ENCODE measurements at regions not wholly inside any gene's neighbourhood (a gene's known extent, or its start where the extent isn't known, plus 50 kb on each side); places are given as distances from the start of the nearest gene placed in this dataset.

DNA sequence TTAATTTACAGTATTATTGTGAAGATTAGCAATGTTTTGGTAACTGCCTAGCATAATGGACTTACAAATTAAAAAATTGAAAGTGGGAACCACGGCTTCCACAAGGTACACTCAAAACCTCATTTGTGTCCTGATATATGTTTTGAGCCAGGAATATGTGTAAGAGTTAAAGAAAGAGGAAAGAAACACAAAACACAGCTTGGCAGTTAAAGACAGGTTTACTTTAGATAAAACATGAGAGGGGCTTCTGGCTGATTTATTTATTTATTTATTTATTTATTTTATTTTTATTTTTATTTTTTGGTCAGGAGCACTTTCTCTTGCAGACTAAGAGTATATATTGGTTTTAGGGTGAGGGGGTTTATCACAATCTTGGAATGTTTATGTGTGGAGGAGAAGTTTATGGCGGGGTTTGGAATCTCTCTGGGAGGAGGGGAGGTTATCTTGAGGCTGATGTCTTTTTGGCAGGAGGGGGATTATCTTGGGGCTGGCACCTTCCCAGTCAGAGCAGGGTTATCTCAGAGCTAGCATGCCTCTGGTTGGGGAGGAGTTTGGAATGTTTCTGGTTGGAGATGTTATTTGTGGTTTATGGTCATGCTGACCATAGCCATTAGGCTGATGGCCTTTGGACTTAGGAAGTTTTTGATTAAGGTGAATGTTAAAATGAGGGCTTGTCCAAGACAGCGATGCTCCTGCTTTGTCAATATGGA lies 436.7 kb downstream of the DAD1 start:
- TF ChIP-seq NFIC (IDR thresholded peaks at IDR 0.05) = no peak
- no peak for TF ChIP-seq RAD21 (IDR thresholded peaks at IDR 0.05; ENCODE audit: low read depth)
- TF ChIP-seq CEBPB (IDR thresholded peaks at IDR 0.05) = no peak
- no peak for TF ChIP-seq CREB1 (IDR thresholded peaks at IDR 0.05; ENCODE audit: low read depth)
- no peak for TF ChIP-seq FOXM1 (IDR thresholded peaks at IDR 0.05; ENCODE audit: borderline replicate concordance, low read depth)
- TF ChIP-seq EP300 (IDR thresholded peaks at IDR 0.05; ENCODE audit: borderline replicate concordance) = no peak
- TF ChIP-seq TAF1 (IDR thresholded peaks at IDR 0.05; ENCODE audit: low read depth) = no peak
- no peak for TF ChIP-seq TCF12 (IDR thresholded peaks at IDR 0.05; ENCODE audit: low read depth)
- TF ChIP-seq TEAD4 (IDR thresholded peaks at IDR 0.05) = no peak
- TF ChIP-seq, protein P1, sequence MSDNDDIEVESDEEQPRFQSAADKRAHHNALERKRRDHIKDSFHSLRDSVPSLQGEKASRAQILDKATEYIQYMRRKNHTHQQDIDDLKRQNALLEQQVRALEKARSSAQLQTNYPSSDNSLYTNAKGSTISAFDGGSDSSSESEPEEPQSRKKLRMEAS (IDR thresholded peaks at IDR 0.05) = no peak
- TF ChIP-seq, protein P2, sequence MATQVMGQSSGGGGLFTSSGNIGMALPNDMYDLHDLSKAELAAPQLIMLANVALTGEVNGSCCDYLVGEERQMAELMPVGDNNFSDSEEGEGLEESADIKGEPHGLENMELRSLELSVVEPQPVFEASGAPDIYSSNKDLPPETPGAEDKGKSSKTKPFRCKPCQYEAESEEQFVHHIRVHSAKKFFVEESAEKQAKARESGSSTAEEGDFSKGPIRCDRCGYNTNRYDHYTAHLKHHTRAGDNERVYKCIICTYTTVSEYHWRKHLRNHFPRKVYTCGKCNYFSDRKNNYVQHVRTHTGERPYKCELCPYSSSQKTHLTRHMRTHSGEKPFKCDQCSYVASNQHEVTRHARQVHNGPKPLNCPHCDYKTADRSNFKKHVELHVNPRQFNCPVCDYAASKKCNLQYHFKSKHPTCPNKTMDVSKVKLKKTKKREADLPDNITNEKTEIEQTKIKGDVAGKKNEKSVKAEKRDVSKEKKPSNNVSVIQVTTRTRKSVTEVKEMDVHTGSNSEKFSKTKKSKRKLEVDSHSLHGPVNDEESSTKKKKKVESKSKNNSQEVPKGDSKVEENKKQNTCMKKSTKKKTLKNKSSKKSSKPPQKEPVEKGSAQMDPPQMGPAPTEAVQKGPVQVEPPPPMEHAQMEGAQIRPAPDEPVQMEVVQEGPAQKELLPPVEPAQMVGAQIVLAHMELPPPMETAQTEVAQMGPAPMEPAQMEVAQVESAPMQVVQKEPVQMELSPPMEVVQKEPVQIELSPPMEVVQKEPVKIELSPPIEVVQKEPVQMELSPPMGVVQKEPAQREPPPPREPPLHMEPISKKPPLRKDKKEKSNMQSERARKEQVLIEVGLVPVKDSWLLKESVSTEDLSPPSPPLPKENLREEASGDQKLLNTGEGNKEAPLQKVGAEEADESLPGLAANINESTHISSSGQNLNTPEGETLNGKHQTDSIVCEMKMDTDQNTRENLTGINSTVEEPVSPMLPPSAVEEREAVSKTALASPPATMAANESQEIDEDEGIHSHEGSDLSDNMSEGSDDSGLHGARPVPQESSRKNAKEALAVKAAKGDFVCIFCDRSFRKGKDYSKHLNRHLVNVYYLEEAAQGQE (IDR thresholded peaks at IDR 0.05; ENCODE audit: low read depth) = no peak

DNA sequence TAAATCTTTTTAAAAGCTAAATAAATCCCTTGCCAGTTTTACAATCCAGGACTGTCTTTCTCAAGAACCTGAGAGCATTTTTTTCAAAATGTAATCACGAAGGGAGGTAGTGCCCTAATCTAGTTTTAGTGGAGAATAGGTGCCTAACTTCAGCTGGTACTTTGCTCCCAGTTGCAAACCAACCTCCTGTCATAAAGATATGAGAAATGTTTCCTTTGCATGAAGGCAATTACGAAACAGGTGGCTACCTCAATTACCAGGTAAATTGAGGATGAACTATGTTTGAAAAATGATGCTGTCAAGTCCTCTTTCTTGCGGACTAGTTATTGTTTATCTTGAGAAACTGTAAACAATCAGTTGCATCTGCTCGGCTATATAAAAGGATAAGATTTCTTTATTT lies 437.9 kb downstream of the DAD1 start:
- no peak for TF ChIP-seq CREB1 (IDR thresholded peaks at IDR 0.05; ENCODE audit: low read depth)
- TF ChIP-seq, protein P3, sequence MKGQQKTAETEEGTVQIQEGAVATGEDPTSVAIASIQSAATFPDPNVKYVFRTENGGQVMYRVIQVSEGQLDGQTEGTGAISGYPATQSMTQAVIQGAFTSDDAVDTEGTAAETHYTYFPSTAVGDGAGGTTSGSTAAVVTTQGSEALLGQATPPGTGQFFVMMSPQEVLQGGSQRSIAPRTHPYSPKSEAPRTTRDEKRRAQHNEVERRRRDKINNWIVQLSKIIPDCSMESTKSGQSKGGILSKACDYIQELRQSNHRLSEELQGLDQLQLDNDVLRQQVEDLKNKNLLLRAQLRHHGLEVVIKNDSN (IDR thresholded peaks at IDR 0.05) = no peak
- no peak for TF ChIP-seq EGR1 (IDR thresholded peaks at IDR 0.05)
- TF ChIP-seq FOXM1 (IDR thresholded peaks at IDR 0.05; ENCODE audit: borderline replicate concordance, low read depth) = no peak
- no peak for TF ChIP-seq NFIC (IDR thresholded peaks at IDR 0.05)
- no peak for TF ChIP-seq EP300 (IDR thresholded peaks at IDR 0.05; ENCODE audit: borderline replicate concordance)
- TF ChIP-seq CEBPB (IDR thresholded peaks at IDR 0.05) = no peak

DNA sequence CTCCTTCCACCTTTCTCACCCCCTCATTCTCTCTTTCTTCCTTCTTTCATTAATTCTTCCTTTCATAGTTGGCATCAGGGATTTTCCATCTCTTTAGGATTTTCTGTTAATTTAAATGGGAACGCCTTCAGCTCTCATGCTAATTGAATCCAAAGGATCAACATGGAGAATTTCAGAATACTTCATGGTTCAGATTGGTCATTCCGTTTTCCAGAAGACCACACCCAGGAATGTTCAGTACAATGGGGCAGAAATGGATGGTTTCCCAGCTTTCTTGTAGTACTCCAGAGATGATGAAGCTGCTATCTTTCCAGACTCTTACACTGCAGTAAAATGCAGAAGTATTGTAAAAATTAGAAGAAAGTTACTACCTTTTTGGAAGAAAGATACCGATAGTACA lies 440.0 kb downstream of the DAD1 start:
- TF ChIP-seq EGR1 (IDR thresholded peaks at IDR 0.05) (no peak), RAD21 (IDR thresholded peaks at IDR 0.05; ENCODE audit: low read depth) (no peak)

DNA sequence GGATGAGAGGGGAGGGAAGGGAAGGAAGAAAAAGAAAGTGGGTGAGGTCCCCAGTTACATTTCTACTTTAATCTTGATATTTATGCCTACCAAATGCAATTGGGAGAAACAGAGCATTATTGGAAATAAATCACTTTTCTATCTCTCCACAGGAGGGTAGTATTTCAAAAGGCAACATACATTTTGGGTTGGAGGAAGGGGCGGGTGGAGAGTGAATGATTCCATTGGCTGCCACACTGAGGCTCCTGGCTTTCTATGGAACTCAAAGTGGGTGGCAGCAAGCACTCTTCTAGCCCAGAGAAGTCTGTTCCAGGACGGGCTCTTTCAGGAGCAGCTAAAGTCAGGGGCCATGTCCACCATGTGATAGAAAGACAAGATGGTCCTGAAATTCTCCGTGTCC lies 441.3 kb downstream of the DAD1 start:
- peak; percentile 43 for TF ChIP-seq RAD21 (IDR thresholded peaks at IDR 0.05; ENCODE audit: low read depth)
- no peak for TF ChIP-seq TAF1 (IDR thresholded peaks at IDR 0.05; ENCODE audit: low read depth)

DNA sequence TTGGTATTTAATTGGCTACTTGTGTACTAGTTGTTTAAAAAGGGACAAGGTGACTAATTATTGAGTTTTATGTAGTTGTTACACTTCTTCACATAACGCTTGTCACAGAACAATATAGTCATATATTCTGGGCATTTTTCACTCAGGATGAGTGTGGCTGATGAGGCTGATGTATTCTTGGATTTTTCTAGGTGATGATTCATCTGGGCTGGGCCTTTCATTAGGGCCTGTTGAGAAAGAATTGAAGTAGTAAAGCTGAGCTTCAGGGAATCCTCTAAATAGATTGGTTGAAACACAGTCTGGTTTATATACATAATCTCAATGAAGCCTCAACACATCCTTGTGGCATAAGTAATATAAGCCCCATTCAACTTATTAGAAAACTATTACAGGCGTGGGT lies 445.7 kb downstream of the DAD1 start:
- TF ChIP-seq TEAD4 (IDR thresholded peaks at IDR 0.05) = no peak

DNA sequence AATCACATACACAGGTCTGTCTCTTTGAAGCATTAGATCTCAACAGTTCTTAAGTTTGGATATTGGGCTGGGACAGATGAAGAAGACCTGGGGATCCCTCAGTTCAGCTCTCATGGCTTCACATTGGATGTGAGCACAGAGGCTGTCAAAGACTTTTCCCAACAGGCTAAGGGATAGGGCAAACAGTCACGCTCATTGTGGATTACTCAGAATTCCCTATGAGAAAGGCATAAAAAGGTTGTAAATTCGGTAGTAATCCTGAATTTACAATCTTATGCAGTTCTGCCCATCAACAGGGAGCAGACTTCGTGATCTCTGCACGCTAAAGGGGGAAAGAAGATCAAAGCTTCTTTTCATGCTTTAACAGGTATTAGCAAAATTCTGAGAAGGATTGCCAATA lies 448.4 kb downstream of the DAD1 start:
- no peak for TF ChIP-seq TEAD4 (IDR thresholded peaks at IDR 0.05)
- TF ChIP-seq NFIC (IDR thresholded peaks at IDR 0.05) = no peak

DNA sequence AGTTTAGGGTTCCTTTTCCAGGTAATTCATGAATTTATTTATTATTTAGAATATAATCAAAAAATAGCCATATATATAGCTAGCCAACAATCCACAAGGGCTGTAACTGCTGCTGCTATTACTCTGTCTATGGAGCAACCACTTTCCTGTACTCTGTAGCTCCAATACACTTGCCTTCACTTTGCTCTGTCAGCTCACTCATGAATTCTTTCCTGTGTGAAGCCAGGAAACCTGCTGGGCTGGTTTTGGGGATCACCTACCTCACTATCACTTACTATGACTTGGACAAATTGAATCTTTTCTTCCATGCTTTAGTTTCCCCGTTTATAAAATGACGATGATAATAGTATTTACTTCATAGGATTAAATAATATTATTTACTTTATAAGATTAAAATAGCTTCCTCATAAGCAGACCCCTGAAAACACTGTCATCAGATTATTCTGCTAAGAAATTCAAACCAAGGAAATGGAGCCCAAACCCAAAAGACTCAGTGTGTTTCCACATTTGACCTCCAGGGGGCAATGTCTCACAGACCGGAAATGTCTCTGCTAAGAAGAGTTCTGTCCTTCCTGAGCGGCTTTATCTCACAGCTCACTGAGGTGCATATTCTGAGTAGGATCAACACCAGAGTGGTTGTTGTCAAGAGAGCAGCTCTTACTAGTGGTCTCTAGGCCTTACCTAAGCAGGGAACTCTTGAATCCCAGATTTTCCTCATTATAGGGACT lies 457.1 kb downstream of the DAD1 start:
- no peak for TF ChIP-seq EGR1 (IDR thresholded peaks at IDR 0.05)
- peak; percentile 37 for TF ChIP-seq RAD21 (IDR thresholded peaks at IDR 0.05; ENCODE audit: low read depth)

DNA sequence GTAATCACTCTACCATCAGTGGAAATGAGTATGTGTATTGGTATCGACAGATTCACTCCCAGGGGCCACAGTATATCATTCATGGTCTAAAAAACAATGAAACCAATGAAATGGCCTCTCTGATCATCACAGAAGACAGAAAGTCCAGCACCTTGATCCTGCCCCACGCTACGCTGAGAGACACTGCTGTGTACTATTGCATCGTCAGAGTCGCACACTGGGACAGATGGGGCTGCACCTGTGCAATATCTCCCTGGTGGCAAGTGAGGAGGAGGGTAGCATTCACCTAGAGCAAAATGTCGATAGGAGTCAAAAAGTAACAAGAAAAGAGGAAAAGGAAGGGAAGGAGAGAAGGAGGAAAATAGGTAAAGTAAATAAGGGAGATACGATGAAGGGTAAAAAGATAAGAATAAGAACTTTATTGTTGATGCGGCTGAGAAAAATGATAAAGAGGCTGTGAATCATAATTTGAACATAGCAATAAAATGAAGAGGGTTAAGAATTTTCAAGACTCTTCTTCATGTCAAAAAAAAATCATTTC lies 450.5 kb upstream of the OR4E1 start:
- no peak for TF ChIP-seq YY1 (IDR thresholded peaks at IDR 0.05; ENCODE audit: low read depth)
- TF ChIP-seq, protein P2 (IDR thresholded peaks at IDR 0.05; ENCODE audit: low read depth) = no peak
- no peak for TF ChIP-seq NFIC (IDR thresholded peaks at IDR 0.05)
- TF ChIP-seq CEBPB (IDR thresholded peaks at IDR 0.05) = no peak
- TF ChIP-seq FOXM1 (IDR thresholded peaks at IDR 0.05; ENCODE audit: borderline replicate concordance, low read depth) = no peak
- TF ChIP-seq, protein P3 (IDR thresholded peaks at IDR 0.05) = no peak
- TF ChIP-seq, protein P1 (IDR thresholded peaks at IDR 0.05) = no peak
- TF ChIP-seq RAD21 (IDR thresholded peaks at IDR 0.05; ENCODE audit: low read depth) = no peak
- TF ChIP-seq TEAD4 (IDR thresholded peaks at IDR 0.05) = no peak
- no peak for TF ChIP-seq EP300 (IDR thresholded peaks at IDR 0.05; ENCODE audit: borderline replicate concordance)
- no peak for TF ChIP-seq TAF1 (IDR thresholded peaks at IDR 0.05; ENCODE audit: low read depth)
- TF ChIP-seq EGR1 (IDR thresholded peaks at IDR 0.05) = no peak
- no peak for TF ChIP-seq CREB1 (IDR thresholded peaks at IDR 0.05; ENCODE audit: low read depth)
- TF ChIP-seq TCF12 (IDR thresholded peaks at IDR 0.05; ENCODE audit: low read depth) = no peak
- no peak for TF ChIP-seq ZBTB7A (IDR thresholded peaks at IDR 0.05; ENCODE audit: low read depth)
